Lower leg skin (tissue), 3 donors: ENCODE measurements at regions not wholly inside any gene's neighbourhood (a gene's known extent, or its start where the extent isn't known, plus 50 kb on each side); places are given as distances from the start of the nearest gene placed in this dataset.

Source experiments
- POLR2A ChIP-seq, 2 donors: fragments of 450-650 bp; IDR thresholded peaks; one replicate each; pipeline ENCODE4 v1.6.1; 2016 to 2017; ENCODE audit warnings: antibody characterized with exemption in 2 of 2, mild to moderate bottlenecking in 1 of 2, moderate library complexity in 1 of 2
- TF ChIP-seq, protein P1 (sequence below), 3 donors: fragments of 450-650 bp; IDR thresholded peaks; one replicate each; pipeline ENCODE4 v1.5.1; 2016; ENCODE audit warnings: antibody characterized with exemption in 3 of 3, mild to moderate bottlenecking in 3 of 3, moderate library complexity in 2 of 3

DNA sequence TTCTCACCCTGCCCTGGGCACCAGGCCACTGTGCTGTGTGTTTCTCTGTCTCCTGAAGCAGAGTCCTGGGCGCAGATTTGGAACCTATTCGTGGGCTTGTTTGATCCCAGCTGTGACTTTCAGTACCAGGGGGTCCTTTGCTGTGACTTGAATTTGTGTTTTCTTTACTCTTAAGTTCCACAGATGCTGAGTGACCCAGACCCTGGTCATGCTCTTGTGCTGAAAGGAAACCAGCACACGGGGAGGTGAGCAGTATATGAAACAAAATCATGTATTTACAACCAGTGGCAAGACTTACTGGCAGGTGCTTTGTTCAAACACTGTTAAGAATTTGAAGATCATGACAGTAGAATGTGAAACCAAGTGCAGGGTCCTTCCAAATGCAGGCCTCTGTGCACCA, 89.2 kb upstream of the PRSS58 start:
- no peak for TF ChIP-seq POLR2A (IDR thresholded peaks at IDR 0.05)
- TF ChIP-seq, protein P1, sequence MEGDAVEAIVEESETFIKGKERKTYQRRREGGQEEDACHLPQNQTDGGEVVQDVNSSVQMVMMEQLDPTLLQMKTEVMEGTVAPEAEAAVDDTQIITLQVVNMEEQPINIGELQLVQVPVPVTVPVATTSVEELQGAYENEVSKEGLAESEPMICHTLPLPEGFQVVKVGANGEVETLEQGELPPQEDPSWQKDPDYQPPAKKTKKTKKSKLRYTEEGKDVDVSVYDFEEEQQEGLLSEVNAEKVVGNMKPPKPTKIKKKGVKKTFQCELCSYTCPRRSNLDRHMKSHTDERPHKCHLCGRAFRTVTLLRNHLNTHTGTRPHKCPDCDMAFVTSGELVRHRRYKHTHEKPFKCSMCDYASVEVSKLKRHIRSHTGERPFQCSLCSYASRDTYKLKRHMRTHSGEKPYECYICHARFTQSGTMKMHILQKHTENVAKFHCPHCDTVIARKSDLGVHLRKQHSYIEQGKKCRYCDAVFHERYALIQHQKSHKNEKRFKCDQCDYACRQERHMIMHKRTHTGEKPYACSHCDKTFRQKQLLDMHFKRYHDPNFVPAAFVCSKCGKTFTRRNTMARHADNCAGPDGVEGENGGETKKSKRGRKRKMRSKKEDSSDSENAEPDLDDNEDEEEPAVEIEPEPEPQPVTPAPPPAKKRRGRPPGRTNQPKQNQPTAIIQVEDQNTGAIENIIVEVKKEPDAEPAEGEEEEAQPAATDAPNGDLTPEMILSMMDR (IDR thresholded peaks at IDR 0.05) = no peak
